Parathyroid adenoma (tissue), 2 donors: ENCODE measurements at regions not wholly inside any gene's neighbourhood (a gene's known extent, or its start where the extent isn't known, plus 50 kb on each side); places are given as distances from the start of the nearest gene placed in this dataset.

Experiments used
- H2AFZ ChIP-seq: fragments of 300-600 bp; sonication (generic); one replicate; pipeline ENCODE4 v1.7.0; 2017; ENCODE audit warnings: antibody characterized with exemption, mild to moderate bottlenecking
- H3K27ac ChIP-seq: fragments of 300-600 bp; sonication (generic); one replicate; pipeline ENCODE4 v1.7.0; 2017
- H3K27me3 ChIP-seq: fragments of 300-600 bp; sonication (generic); one replicate; pipeline ENCODE4 v1.7.0; 2017; ENCODE audit warnings: low read length; ENCODE audit not compliant: control insufficient read depth, insufficient read depth
- H3K36me3 ChIP-seq: fragments of 300-600 bp; sonication (generic); one replicate; pipeline ENCODE4 v1.7.0; 2017; ENCODE audit warnings: low read length; ENCODE audit not compliant: control insufficient read depth, insufficient read depth
- H3K4me1 ChIP-seq: fragments of 300-600 bp; sonication (generic); one replicate; pipeline ENCODE4 v1.7.0; 2017; ENCODE audit warnings: control low read depth
- H3K4me2 ChIP-seq: fragments of 300-600 bp; sonication (generic); one replicate; pipeline ENCODE4 v1.7.0; 2017; ENCODE audit warnings: low read length
- H3K4me3 ChIP-seq: fragments of 300-600 bp; sonication (generic); one replicate; pipeline ENCODE4 v1.7.0; 2017; ENCODE audit warnings: low read depth, low read length
- H3K79me2 ChIP-seq: fragments of 300-600 bp; sonication (generic); one replicate; pipeline ENCODE4 v1.7.0; 2017; ENCODE audit warnings: control low read depth
- H3K9ac ChIP-seq: fragments of 300-600 bp; sonication (generic); one replicate; pipeline ENCODE4 v1.7.0; 2017; ENCODE audit warnings: mild to moderate bottlenecking
- H3K9me3 ChIP-seq: fragments of 300-600 bp; sonication (generic); one replicate; pipeline ENCODE4 v1.7.0; 2017; ENCODE audit warnings: low read length; ENCODE audit not compliant: control insufficient read depth
- CTCF ChIP-seq: fragments of 300-600 bp; sonication (generic); IDR thresholded peaks from one replicate; pipeline ENCODE4 v1.7.0; 2017; ENCODE audit warnings: antibody characterized with exemption, mild to moderate bottlenecking
- donor health status: primary hyperparathyroidism.

GRCh38 chr20:62574230-62574993, 67.9 kb upstream of the SLCO4A1 start:
- Histone ChIP-seq H3K4me3 (no peak overlapping the region), H3K9ac (no peak overlapping the region), H3K4me2 (no peak overlapping the region), H2AFZ (no peak overlapping the region), H3K36me3 (no peaks in the 10 kb centered on the region), H3K27ac (no peak overlapping the region), H3K4me1 (peaks cover 3% of the 10 kb centered on the region), H3K9me3 (no peaks in the 10 kb centered on the region), H3K27me3 (peaks cover 4% of the 10 kb centered on the region), H3K79me2 (no peaks in the 10 kb centered on the region)
- TF ChIP-seq CTCF, result no peak

- Histone ChIP-seq H3K27ac (no peak overlapping the region), H3K4me3 (no peak overlapping the region), H3K79me2 (no peaks in the 10 kb centered on the region), H3K4me2 (no peak overlapping the region), H3K4me1 (peaks cover 3% of the 10 kb centered on the region), H2AFZ (no peak overlapping the region), H3K9ac (no peak overlapping the region), H3K9me3 (no peaks in the 10 kb centered on the region), H3K27me3 (peaks cover 4% of the 10 kb centered on the region), H3K36me3 (no peaks in the 10 kb centered on the region)
- TF ChIP-seq CTCF, result no peak
Observed at GRCh38 chr20:62575976-62576722, 66.2 kb upstream of the SLCO4A1 start.

GRCh38 chr20:62576815-62577489, 65.4 kb upstream of the SLCO4A1 start:
- no peaks in the 10 kb centered on the region for H3K79me2 ChIP-seq
- peaks cover 4% of the 10 kb centered on the region for H3K27me3 ChIP-seq
- no peak overlapping the region for H3K27ac ChIP-seq
- H3K4me1 ChIP-seq, result peaks cover 3% of the 10 kb centered on the region
- H3K9ac ChIP-seq, result no peak overlapping the region
- no peak overlapping the region for H3K4me2 ChIP-seq
- no peak overlapping the region for H3K4me3 ChIP-seq
- TF ChIP-seq CTCF, result no peak
- no peak overlapping the region for H2AFZ ChIP-seq
- no peaks in the 10 kb centered on the region for H3K9me3 ChIP-seq
- no peaks in the 10 kb centered on the region for H3K36me3 ChIP-seq

GRCh38 chr20:62577490-62577836, 64.8 kb upstream of the SLCO4A1 start:
- H3K9ac ChIP-seq, result no peak overlapping the region

More at GRCh38 chr20:62577490-62577836, 64.8 kb upstream of the SLCO4A1 start:
- no peak for TF ChIP-seq CTCF
- Histone ChIP-seq H3K4me3 (no peak overlapping the region), H2AFZ (no peak overlapping the region), H3K36me3 (no peaks in the 10 kb centered on the region), H3K27ac (no peak overlapping the region), H3K4me2 (no peak overlapping the region), H3K4me1 (peaks cover 3% of the 10 kb centered on the region), H3K9me3 (no peaks in the 10 kb centered on the region), H3K79me2 (no peaks in the 10 kb centered on the region), H3K27me3 (peaks cover 4% of the 10 kb centered on the region)
